ENCODE measurements at regions not wholly inside any gene's neighbourhood (a gene's known extent, or its start where the extent isn't known, plus 50 kb on each side); places are given as distances from the start of the nearest gene placed in this dataset.
A peak's percentile ranks its signal among the peaks of the same experiment; 100 is the strongest.
"Not testable (repeated sequence)": the region's sequence is repeated elsewhere in the genome, so short reads cannot be mapped to it uniquely, and the experiment has no call there.

DNA sequence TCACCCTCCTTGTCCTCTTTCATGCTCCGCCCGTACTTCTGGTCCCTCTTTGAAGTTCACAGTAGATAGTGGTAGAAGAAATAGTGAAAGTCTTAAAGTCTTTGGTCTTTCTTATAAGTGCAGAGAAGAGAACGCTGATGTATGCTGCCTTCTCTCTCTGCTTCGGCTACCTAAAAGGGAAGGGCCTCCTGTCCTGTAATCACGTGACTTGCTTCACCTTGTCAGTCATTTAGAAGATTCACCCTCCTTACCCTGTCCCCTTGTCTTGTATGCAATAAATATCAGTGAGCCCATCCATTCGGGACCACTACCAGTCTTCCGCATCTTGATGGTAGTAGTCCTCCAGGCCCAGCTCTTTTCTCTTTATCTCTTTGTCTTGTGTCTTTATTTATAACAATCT is 144.6 kb downstream of the ARL4C start:
- no peak overlapping the region for H3K27ac Mint-ChIP-seq

DNA sequence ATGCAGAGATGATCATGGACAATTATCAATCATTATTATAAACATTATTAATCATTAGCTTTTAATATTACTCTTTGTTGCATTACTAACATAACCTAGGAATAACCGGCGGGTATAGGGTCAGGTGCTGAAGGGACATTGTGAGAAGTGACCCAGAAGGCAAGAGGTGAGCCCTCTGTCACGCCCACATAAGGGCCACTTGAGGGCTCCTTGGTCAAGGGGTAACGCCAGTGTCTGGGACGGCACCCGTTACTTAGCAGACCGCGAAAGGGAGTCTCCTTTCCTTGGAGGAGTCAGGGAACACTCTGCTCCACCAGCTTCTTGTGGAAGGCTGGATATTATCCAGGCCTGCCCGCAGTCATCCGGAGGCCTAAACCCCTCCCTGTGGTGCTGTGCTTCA is 145.0 kb downstream of the ARL4C start:
- not testable (repeated sequence) for H3K9me3 Mint-ChIP-seq (ENCODE audit: low read depth); H3K36me3 Mint-ChIP-seq (ENCODE audit: insufficient read depth); DNase-seq (ENCODE audit: low spot score, unreplicated experiment); H3K4me3 Mint-ChIP-seq (ENCODE audit: low read depth); H3K27me3 Mint-ChIP-seq; H3K4me1 Mint-ChIP-seq (ENCODE audit: low read depth); H3K27ac Mint-ChIP-seq

More for the DNA sequence above, 144.6 kb downstream of the ARL4C start:
- TF ChIP-seq, protein P1, sequence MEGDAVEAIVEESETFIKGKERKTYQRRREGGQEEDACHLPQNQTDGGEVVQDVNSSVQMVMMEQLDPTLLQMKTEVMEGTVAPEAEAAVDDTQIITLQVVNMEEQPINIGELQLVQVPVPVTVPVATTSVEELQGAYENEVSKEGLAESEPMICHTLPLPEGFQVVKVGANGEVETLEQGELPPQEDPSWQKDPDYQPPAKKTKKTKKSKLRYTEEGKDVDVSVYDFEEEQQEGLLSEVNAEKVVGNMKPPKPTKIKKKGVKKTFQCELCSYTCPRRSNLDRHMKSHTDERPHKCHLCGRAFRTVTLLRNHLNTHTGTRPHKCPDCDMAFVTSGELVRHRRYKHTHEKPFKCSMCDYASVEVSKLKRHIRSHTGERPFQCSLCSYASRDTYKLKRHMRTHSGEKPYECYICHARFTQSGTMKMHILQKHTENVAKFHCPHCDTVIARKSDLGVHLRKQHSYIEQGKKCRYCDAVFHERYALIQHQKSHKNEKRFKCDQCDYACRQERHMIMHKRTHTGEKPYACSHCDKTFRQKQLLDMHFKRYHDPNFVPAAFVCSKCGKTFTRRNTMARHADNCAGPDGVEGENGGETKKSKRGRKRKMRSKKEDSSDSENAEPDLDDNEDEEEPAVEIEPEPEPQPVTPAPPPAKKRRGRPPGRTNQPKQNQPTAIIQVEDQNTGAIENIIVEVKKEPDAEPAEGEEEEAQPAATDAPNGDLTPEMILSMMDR (IDR thresholded peaks at IDR 0.05; ENCODE audit: unreplicated experiment): no peak
- no peak for DNase-seq (ENCODE audit: low spot score, unreplicated experiment)
- no peak overlapping the region for H3K4me3 Mint-ChIP-seq (ENCODE audit: low read depth)
- H3K36me3 Mint-ChIP-seq (ENCODE audit: insufficient read depth): no peaks in the 10 kb centered on the region
- H3K27me3 Mint-ChIP-seq: no peaks in the 10 kb centered on the region
- peaks cover 2% of the 10 kb centered on the region for H3K4me1 Mint-ChIP-seq (ENCODE audit: low read depth)
- H3K9me3 Mint-ChIP-seq (ENCODE audit: low read depth): peaks cover 9% of the 10 kb centered on the region

DNA sequence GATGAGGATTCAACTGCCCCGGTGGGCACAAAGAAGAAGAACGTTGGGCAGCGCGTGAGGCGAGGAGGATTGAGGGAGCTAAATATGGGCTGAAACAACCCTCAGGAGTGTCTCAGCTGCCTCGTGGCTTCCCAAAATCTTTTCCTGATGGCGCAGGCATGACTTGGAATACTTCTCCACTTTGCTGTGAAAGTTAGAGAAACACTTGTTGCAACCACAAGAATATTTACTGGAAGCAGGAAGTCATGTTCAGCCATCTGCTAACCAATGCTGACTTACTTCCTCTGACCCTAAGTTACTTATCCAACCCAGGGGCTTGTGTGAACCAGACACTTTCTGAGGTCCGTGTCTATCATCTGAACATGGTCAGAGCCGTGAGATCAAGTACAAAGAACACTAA is 148.8 kb downstream of the ARL4C start:
- DNase-seq (ENCODE audit: low spot score, unreplicated experiment): no peak
- Mint-ChIP-seq H3K36me3 (ENCODE audit: insufficient read depth) (no peaks in the 10 kb centered on the region), H3K4me3 (ENCODE audit: low read depth) (no peak overlapping the region), H3K27me3 (no peaks in the 10 kb centered on the region), H3K9me3 (ENCODE audit: low read depth) (peaks cover 7% of the 10 kb centered on the region), H3K4me1 (ENCODE audit: low read depth) (peaks cover 12% of the 10 kb centered on the region), H3K27ac (no peak overlapping the region)
- TF ChIP-seq, protein P1 (IDR thresholded peaks at IDR 0.05; ENCODE audit: unreplicated experiment): no peak

DNA sequence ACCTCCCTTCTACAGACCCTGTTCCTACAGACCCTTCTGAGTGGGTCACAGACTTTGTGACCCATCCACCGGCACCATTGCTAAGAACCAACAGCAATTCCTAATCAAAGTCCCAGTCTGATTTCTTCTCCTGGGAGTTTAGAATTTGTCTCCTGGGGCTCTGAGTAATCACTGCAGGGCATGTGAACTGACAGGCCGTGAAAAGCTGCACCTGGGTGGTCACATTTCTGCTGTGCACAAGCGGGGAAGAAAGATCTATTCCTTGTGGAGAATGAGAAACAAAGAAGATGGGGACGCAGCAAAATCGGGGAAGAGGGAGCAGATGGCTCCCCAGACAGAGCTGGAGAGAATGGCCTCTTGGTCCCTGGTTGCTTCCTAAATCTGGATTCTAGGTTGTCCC is 151.0 kb downstream of the ARL4C start:
- Mint-ChIP-seq H3K9me3 (ENCODE audit: low read depth) (peaks cover 5% of the 10 kb centered on the region), H3K4me1 (ENCODE audit: low read depth) (peaks cover 12% of the 10 kb centered on the region), H3K4me3 (ENCODE audit: low read depth) (no peak overlapping the region), H3K27ac (no peak overlapping the region), H3K36me3 (ENCODE audit: insufficient read depth) (peaks cover 3% of the 10 kb centered on the region), H3K27me3 (no peaks in the 10 kb centered on the region)
- no peak for DNase-seq (ENCODE audit: low spot score, unreplicated experiment)
- TF ChIP-seq, protein P1 (IDR thresholded peaks at IDR 0.05; ENCODE audit: unreplicated experiment): no peak

DNA sequence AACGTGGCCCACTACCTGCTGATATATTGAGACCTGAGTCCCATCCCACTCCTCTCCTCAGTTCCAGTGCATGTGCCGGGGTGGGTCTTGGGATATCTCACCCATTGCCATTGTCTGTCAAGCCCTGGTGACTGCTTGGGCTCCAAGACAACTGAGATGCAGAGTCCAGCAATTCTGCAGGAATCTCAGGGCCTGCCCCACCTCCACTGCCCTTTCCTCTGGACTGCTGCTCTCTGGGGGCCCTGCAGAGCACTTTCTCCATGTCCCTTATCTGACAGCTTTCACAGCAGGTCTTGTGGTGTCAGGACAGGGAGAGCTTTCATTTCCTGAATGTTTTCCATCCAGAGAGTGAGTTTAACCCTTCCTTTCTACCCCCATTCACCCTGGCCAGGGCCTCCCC is 152.9 kb downstream of the ARL4C start:
- Mint-ChIP-seq H3K4me3 (ENCODE audit: low read depth) (no peak overlapping the region), H3K27me3 (no peaks in the 10 kb centered on the region), H3K9me3 (ENCODE audit: low read depth) (peaks cover 13% of the 10 kb centered on the region), H3K27ac (peak overlapping the region; percentile 51), H3K36me3 (ENCODE audit: insufficient read depth) (peaks cover 4% of the 10 kb centered on the region), H3K4me1 (ENCODE audit: low read depth) (peaks cover 28% of the 10 kb centered on the region)
- no peak for DNase-seq (ENCODE audit: low spot score, unreplicated experiment)
- TF ChIP-seq, protein P1 (IDR thresholded peaks at IDR 0.05; ENCODE audit: unreplicated experiment): no peak

DNA sequence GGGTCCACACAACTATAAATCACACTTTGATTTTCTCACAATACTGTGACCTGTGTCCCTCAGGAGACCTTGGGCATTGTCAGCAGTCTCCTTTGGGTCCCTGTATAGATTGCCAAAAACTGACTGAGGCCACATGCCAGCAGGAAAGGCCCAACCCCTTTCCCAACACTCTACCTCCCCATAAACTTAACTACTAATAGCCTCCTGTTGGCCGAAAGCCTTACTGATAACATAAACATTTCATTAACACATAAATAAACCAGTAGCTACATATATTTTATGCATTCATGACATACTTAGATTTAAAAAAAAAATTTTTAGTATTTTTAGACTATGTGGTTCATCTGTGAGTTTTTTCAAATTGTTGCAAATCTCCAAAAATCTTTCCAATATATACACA is 153.5 kb downstream of the ARL4C start:
- Mint-ChIP-seq H3K9me3 (ENCODE audit: low read depth) (peaks cover 16% of the 10 kb centered on the region), H3K27ac (no peak overlapping the region), H3K4me1 (ENCODE audit: low read depth) (peaks cover 28% of the 10 kb centered on the region), H3K4me3 (ENCODE audit: low read depth) (no peak overlapping the region), H3K27me3 (no peaks in the 10 kb centered on the region), H3K36me3 (ENCODE audit: insufficient read depth) (peaks cover 5% of the 10 kb centered on the region)
- DNase-seq (ENCODE audit: low spot score, unreplicated experiment): no peak
- TF ChIP-seq, protein P1 (IDR thresholded peaks at IDR 0.05; ENCODE audit: unreplicated experiment): no peak

Data from progenitor cell of endocrine pancreas (in vitro differentiated cells).